ENCODE measurements at regions not wholly inside any gene's neighbourhood (a gene's known extent, or its start where the extent isn't known, plus 50 kb on each side); places are given as distances from the start of the nearest gene placed in this dataset.

DNA sequence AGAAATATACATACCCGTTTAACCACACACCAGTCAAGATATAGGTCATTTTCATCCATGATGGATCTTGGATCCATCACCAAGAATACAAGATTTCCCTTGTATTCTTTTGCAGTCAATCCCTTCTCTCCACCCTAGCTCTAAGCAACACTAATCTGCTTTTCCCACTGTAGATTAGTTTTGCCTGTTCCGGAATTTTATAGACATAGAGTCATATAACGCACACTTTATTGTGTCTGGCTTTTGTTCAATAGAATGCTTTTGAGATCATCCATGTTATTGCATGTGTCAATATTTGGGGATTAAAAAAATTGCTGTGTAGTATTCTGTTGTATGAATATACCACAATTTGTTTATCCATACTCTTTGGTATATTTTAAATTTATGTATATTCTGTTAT lies 235.6 kb upstream of the BCOR start:
- no peak for TF ChIP-seq CTCF (IDR thresholded peaks at IDR 0.05; ENCODE audit: insufficient read depth, low read length, poor library complexity, severe bottlenecking)
- no peak for TF ChIP-seq EZH2phosphoT487 (conservative IDR thresholded peaks at IDR 0.05; ENCODE audit: low read length)

All from SU-DHL-6 (cell line).